GM12865 (cell line): ENCODE measurements at regions not wholly inside any gene's neighbourhood (a gene's known extent, or its start where the extent isn't known, plus 50 kb on each side); places are given as distances from the start of the nearest gene placed in this dataset.
A peak's percentile ranks its signal among the peaks of the same experiment; 100 is the strongest.

Experiments
- DNase-seq: peaks from one replicate; pipeline ENCODE4 v3.0.0; 2010; ENCODE audit warnings: low read depth
- H3K4me3 ChIP-seq: 2 replicates; pipeline ENCODE4 v1.5.1; 2011; ENCODE audit warnings: mild to moderate bottlenecking, low read depth, low read length, control low read depth
- TF ChIP-seq, protein P1 (sequence below): IDR thresholded peaks from 2 replicates; pipeline ENCODE4 v1.5.1; 2011; ENCODE audit warnings: low read length, control low read depth, low read depth, inconsistent platforms; ENCODE audit not compliant: insufficient read depth; ENCODE audit errors: missing control alignments

DNA sequence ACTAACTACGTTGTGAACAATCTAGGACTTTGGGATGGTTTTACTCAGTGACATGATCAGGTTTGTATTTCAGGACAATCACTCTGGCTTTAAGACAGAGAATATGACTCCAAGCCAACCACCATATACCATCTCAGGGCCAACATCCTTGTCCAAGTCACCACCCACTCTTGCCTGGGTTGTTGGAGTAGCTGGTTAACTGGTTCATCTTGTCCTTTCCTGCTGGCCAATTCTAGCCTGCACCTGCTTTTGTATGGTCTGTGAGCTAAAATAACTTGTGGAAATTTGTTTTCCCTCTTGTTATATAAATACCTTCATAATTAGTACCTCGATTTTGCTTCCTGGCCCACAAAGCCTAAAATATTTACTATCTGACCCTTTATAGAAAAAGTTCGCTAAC lies 306.8 kb upstream of the STT3B start:
- TF ChIP-seq, protein P1, sequence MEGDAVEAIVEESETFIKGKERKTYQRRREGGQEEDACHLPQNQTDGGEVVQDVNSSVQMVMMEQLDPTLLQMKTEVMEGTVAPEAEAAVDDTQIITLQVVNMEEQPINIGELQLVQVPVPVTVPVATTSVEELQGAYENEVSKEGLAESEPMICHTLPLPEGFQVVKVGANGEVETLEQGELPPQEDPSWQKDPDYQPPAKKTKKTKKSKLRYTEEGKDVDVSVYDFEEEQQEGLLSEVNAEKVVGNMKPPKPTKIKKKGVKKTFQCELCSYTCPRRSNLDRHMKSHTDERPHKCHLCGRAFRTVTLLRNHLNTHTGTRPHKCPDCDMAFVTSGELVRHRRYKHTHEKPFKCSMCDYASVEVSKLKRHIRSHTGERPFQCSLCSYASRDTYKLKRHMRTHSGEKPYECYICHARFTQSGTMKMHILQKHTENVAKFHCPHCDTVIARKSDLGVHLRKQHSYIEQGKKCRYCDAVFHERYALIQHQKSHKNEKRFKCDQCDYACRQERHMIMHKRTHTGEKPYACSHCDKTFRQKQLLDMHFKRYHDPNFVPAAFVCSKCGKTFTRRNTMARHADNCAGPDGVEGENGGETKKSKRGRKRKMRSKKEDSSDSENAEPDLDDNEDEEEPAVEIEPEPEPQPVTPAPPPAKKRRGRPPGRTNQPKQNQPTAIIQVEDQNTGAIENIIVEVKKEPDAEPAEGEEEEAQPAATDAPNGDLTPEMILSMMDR = no peak
- no peak for DNase-seq
- no peak overlapping the region for H3K4me3 ChIP-seq

DNA sequence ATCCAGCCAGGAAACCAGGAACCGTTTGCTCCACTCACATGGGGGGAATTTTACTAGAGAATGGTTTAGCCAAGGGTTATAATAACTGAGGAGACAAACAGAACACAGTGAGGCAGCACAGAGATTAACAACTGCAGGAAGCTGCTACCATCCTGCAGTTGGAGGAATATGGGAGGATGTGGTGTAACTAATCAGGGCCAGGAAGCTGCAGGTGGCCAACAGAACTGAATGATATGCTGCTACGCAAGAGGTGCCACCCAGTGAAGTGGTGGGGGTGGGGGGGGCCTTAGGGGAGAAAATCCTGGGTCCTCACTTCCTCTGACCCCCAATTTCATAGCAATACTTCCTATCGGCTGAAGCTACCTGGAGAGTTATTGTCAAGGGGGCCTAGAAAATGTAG lies 306.4 kb upstream of the STT3B start:
- DNase-seq = peak; percentile 52
- TF ChIP-seq, protein P1 = no peak
- no peak overlapping the region for H3K4me3 ChIP-seq

GRCh38 chr3:31227131-31227562 lies 305.6 kb upstream of the STT3B start:
- H3K4me3 ChIP-seq = no peak overlapping the region
- peak; percentile 56 for DNase-seq
- TF ChIP-seq, protein P1 = no peak

- H3K4me3 ChIP-seq = no peak overlapping the region
- peak; percentile 52 for DNase-seq
- TF ChIP-seq, protein P1 = no peak
Observed at GRCh38 chr3:31230425-31231223, 302.1 kb upstream of the STT3B start.

GRCh38 chr3:31232055-31233025 lies 300.4 kb upstream of the STT3B start:
- DNase-seq = peak; percentile 43
- TF ChIP-seq, protein P1 = no peak
- no peak overlapping the region for H3K4me3 ChIP-seq

DNA sequence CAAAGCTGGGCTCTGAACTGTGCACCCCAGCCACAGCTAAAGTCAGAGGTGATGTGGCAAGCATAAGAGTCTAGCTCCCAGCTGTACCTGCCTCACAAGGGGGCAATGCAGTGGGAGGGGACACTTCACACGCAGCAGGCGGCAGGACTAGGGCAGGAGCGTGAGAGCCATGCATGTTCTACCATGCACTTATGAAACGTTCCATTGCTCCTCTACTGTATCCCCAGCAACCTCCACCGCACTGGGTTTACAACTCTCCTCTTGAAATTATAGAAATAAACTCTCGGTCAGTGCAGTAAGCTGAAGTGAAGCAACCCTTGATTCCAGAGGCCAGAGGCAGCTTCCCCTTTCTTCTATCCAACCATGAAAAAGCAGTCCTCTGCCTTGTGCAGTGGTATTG lies 298.6 kb upstream of the STT3B start:
- TF ChIP-seq, protein P1 = no peak
- no peak for DNase-seq
- H3K4me3 ChIP-seq = no peak overlapping the region
